Cardiac septum (tissue), 1 donor: ENCODE measurements at regions not wholly inside any gene's neighbourhood (a gene's known extent, or its start where the extent isn't known, plus 50 kb on each side); places are given as distances from the start of the nearest gene placed in this dataset.
"Not testable (repeated sequence)": the region's sequence is repeated elsewhere in the genome, so short reads cannot be mapped to it uniquely, and the experiment has no call there.

Source experiments
- DNase-seq: peaks from one replicate; pipeline ENCODE4 v3.0.0-alpha.2; 2020; ENCODE audit warnings: low spot score
- intact Hi-C: fragments of 100-400 bp; cut with DNase I; formaldehyde crosslinking; loops from one replicate; pipeline ENCODE4 v1.14.0; 2022
- donor health status: DM: no; HTN: no; CAD: no.

- intact Hi-C loops, DNase-seq: not testable (repeated sequence)
Measured at GRCh38 chr4:8984641-8985040, 113.0 kb upstream of the HMX1 start.

GRCh38 chr4:8983921-8984320, 112.3 kb upstream of the HMX1 start:
- DNase-seq, intact Hi-C loops: not testable (repeated sequence)

- intact Hi-C loops, DNase-seq: not testable (repeated sequence)
Measured at GRCh38 chr4:8976466-8977128, 105.0 kb upstream of the HMX1 start.

- not testable (repeated sequence) for DNase-seq
Measured at GRCh38 chr4:8972635-8973034, 101.0 kb upstream of the HMX1 start.

GRCh38 chr4:8965896-8966295, 94.3 kb upstream of the HMX1 start:
- intact Hi-C loops, DNase-seq: not testable (repeated sequence)

More at GRCh38 chr4:8972635-8973034, 101.0 kb upstream of the HMX1 start:
- intact Hi-C loops = not testable (repeated sequence)

- intact Hi-C loops = not testable (repeated sequence)
- DNase-seq = peak; percentile 55
Measured at GRCh38 chr4:8964201-8964788, 92.7 kb upstream of the HMX1 start.

- intact Hi-C loops = not testable (repeated sequence)
Measured at GRCh38 chr4:8963533-8963932, 91.9 kb upstream of the HMX1 start.

GRCh38 chr4:8961343-8961742, 89.7 kb upstream of the HMX1 start:
- DNase-seq = peak; percentile 57
- intact Hi-C loops = not testable (repeated sequence)

More at GRCh38 chr4:8963533-8963932, 91.9 kb upstream of the HMX1 start:
- DNase-seq = peak; percentile 46

- DNase-seq = peak; percentile 27
- intact Hi-C loops = not testable (repeated sequence)
Measured at GRCh38 chr4:8959471-8959870, 87.8 kb upstream of the HMX1 start.

- intact Hi-C loops, DNase-seq: not testable (repeated sequence)
Measured at GRCh38 chr4:8954001-8954400, 82.4 kb upstream of the HMX1 start.

GRCh38 chr4:8952791-8953190, 81.2 kb upstream of the HMX1 start:
- intact Hi-C loops = not testable (repeated sequence)
- DNase-seq = peak; percentile 19

GRCh38 chr4:8952109-8952508, 80.5 kb upstream of the HMX1 start:
- intact Hi-C loops, DNase-seq: not testable (repeated sequence)

GRCh38 chr4:8945506-8945905, 73.9 kb upstream of the HMX1 start:
- DNase-seq, intact Hi-C loops: not testable (repeated sequence)

GRCh38 chr4:8943367-8943766, 71.7 kb upstream of the HMX1 start:
- DNase-seq, intact Hi-C loops: not testable (repeated sequence)

- intact Hi-C loops, DNase-seq: not testable (repeated sequence)
Measured at GRCh38 chr4:8942088-8942487, 70.4 kb upstream of the HMX1 start.

GRCh38 chr4:8941492-8941805, 69.8 kb upstream of the HMX1 start:
- intact Hi-C loops, DNase-seq: not testable (repeated sequence)

GRCh38 chr4:8940792-8941491, 69.3 kb upstream of the HMX1 start:
- intact Hi-C loops = no loop called here
- DNase-seq = no peak

- intact Hi-C loops = no loop called here
Measured at GRCh38 chr4:8939840-8940742, 68.5 kb upstream of the HMX1 start.

GRCh38 chr4:8939160-8939839, 67.7 kb upstream of the HMX1 start:
- intact Hi-C loops = no loop called here
- DNase-seq = no peak

More at GRCh38 chr4:8939840-8940742, 68.5 kb upstream of the HMX1 start:
- DNase-seq = no peak
